RKO (cell line): ENCODE measurements at regions not wholly inside any gene's neighbourhood (a gene's known extent, or its start where the extent isn't known, plus 50 kb on each side); places are given as distances from the start of the nearest gene placed in this dataset.

ENCODE experiments used
- DNase-seq: peaks from one replicate; pipeline ENCODE4 v3.0.0-alpha.2; 2016; ENCODE audit warnings: low spot score

GRCh38 chr11:33525789-33526188 is 174.8 kb downstream of the C11orf91 start:
- DNase-seq: no peak

GRCh38 chr11:33521384-33521783 is 179.2 kb downstream of the C11orf91 start:
- no peak for DNase-seq

- DNase-seq: no peak
Observed at GRCh38 chr11:33520112-33520511, 180.5 kb downstream of the C11orf91 start.

- DNase-seq: peak; percentile 15
Observed at GRCh38 chr11:33515347-33515746, 185.3 kb downstream of the C11orf91 start.

- no peak for DNase-seq
Observed at GRCh38 chr11:33514079-33514925, 186.3 kb downstream of the C11orf91 start.

GRCh38 chr11:33509632-33510031 is 191.0 kb downstream of the C11orf91 start:
- no peak for DNase-seq

- no peak for DNase-seq
Observed at GRCh38 chr11:33507967-33508366, 192.7 kb downstream of the C11orf91 start.

- no peak for DNase-seq
Observed at GRCh38 chr11:33507356-33507755, 193.3 kb downstream of the C11orf91 start.

GRCh38 chr11:33505093-33505492 is 195.5 kb downstream of the C11orf91 start:
- DNase-seq: no peak

GRCh38 chr11:33500861-33501479 is 199.7 kb downstream of the C11orf91 start:
- DNase-seq: peak; percentile 53

- DNase-seq: no peak
Observed at GRCh38 chr11:33500332-33500731, 200.3 kb downstream of the C11orf91 start.

GRCh38 chr11:33492596-33492995 is 208.0 kb downstream of the C11orf91 start:
- DNase-seq: no peak

GRCh38 chr11:33490842-33491370 is 209.7 kb downstream of the C11orf91 start:
- no peak for DNase-seq

- no peak for DNase-seq
Observed at GRCh38 chr11:33488971-33489370, 211.7 kb downstream of the C11orf91 start.

GRCh38 chr11:33480626-33481025 is 220.0 kb downstream of the C11orf91 start:
- DNase-seq: no peak

- no peak for DNase-seq
Observed at GRCh38 chr11:33479231-33479630, 221.4 kb downstream of the C11orf91 start.

- DNase-seq: no peak
Observed at GRCh38 chr11:33478111-33478573, 221.0 kb downstream of the HIPK3 start.

GRCh38 chr11:33476945-33477606 is 219.9 kb downstream of the HIPK3 start:
- DNase-seq: no peak

- DNase-seq: no peak
Observed at GRCh38 chr11:33475993-33476392, 218.8 kb downstream of the HIPK3 start.

- no peak for DNase-seq
Observed at GRCh38 chr11:33474866-33475265, 217.7 kb downstream of the HIPK3 start.

GRCh38 chr11:33471541-33471940 is 214.4 kb downstream of the HIPK3 start:
- DNase-seq: no peak

GRCh38 chr11:33467966-33468365 is 210.8 kb downstream of the HIPK3 start:
- DNase-seq: no peak

GRCh38 chr11:33463059-33463458 is 205.9 kb downstream of the HIPK3 start:
- peak; percentile 38 for DNase-seq
